ENCODE measurements at regions not wholly inside any gene's neighbourhood (a gene's known extent, or its start where the extent isn't known, plus 50 kb on each side); places are given as distances from the start of the nearest gene placed in this dataset.

DNA sequence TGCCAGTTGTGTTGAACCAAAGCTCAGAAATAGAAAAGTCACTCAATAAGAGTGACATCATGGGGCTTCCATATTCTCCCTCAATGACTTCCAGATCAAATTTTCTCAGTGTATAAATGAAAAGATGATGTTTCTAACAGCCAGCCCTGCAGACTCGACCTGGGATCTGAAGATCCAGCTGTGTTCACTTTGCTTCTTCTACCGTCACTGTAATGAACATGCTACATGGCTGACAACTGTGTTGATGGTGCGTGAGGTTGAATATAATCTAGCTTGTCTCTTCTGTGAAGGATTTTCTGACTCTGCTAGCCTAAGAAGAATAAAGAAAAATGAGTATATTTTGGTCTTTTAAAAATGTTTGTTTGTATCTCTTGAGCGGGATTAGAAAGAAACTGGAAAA is 577.8 kb downstream of the ETNK1 start:
- no peak for DNase-seq
- H3K4me1 ChIP-seq (ENCODE audit: control insufficient read depth in 1 of 2, extremely low read depth in 1 of 2, insufficient read depth in 2 of 2, low read length in 2 of 2) = no peaks in the 10 kb centered on the region
- no peaks in the 10 kb centered on the region for H3K27me3 ChIP-seq (replicated peaks in 1 of 2; ENCODE audit: control insufficient read depth in 2 of 2, extremely low read depth in 1 of 2, insufficient read depth in 2 of 2, low read length in 1 of 2)
- CTCF ChIA-PET = no interaction called here
- no peaks in the 10 kb centered on the region for H3K36me3 Mint-ChIP-seq
- no peak overlapping the region for H3K4me3 Mint-ChIP-seq
- WGBS (ENCODE audit: insufficient coverage) = 69% methylated on average over 2 of the region's 4 CpGs
- H3K4me1 Mint-ChIP-seq = no peaks in the 10 kb centered on the region
- H3K36me3 ChIP-seq (ENCODE audit: control insufficient read depth in 2 of 2, extremely low read depth in 1 of 2, insufficient read depth in 1 of 2, low read length in 1 of 2) = no peaks in the 10 kb centered on the region
- POLR2A ChIA-PET = no interaction called here
- no peak overlapping the region for H3K27ac Mint-ChIP-seq
- no peaks in the 10 kb centered on the region for H3K9me3 ChIP-seq
- peaks cover 9 to 10% of the 10 kb centered on the region in 2 donors for H3K27me3 Mint-ChIP-seq
- H3K9me3 Mint-ChIP-seq = no peaks in the 10 kb centered on the region
- H3K4me3 ChIP-seq (ENCODE audit: control insufficient read depth in 1 of 2, extremely low read depth in 1 of 2, low read length in 1 of 2) = no peak overlapping the region
- no peak overlapping the region for H3K27ac ChIP-seq (ENCODE audit: low read length)
- ATAC-seq (replicated peaks in 1 of 4) = no peak

- ChIA-PET CTCF (interaction anchor here (0.5 to 2.4 kb wide), 5 partner anchors 13 to 1637 kb away, joined by 3 to 9 read pairs (median 3); no protein-coding TSS in a partner anchor), POLR2A (no interaction called here)
- peaks cover 9 to 10% of the 10 kb centered on the region in 2 donors for H3K27me3 Mint-ChIP-seq
- Histone ChIP-seq H3K27ac (ENCODE audit: low read length) (no peak overlapping the region), H3K36me3 (ENCODE audit: control insufficient read depth in 2 of 2, extremely low read depth in 1 of 2, insufficient read depth in 1 of 2, low read length in 1 of 2) (no peaks in the 10 kb centered on the region), H3K27me3 (replicated peaks in 1 of 2; ENCODE audit: control insufficient read depth in 2 of 2, extremely low read depth in 1 of 2, insufficient read depth in 2 of 2, low read length in 1 of 2) (no peaks in the 10 kb centered on the region), H3K4me1 (ENCODE audit: control insufficient read depth in 1 of 2, extremely low read depth in 1 of 2, insufficient read depth in 2 of 2, low read length in 2 of 2) (no peaks in the 10 kb centered on the region), H3K4me3 (ENCODE audit: control insufficient read depth in 1 of 2, extremely low read depth in 1 of 2, low read length in 1 of 2) (no peak overlapping the region), H3K9me3 (no peaks in the 10 kb centered on the region)
- H3K36me3 Mint-ChIP-seq = no peaks in the 10 kb centered on the region
- no peaks in the 10 kb centered on the region for H3K4me1 Mint-ChIP-seq
- peak in 2 of 4 experiments; percentile 62 to 63 for ATAC-seq (replicated peaks in 1 of 4)
- H3K4me3 Mint-ChIP-seq = no peak overlapping the region
- DNase-seq = peak in 2 of 35 experiments; percentile 3 to 58
- WGBS (ENCODE audit: insufficient coverage) = 0% methylated on average over 1 of the region's 3 CpGs
- no peaks in the 10 kb centered on the region for H3K9me3 Mint-ChIP-seq
- H3K27ac Mint-ChIP-seq = no peak overlapping the region
Measured at GRCh38 chr12:23204933-23205778, 580.2 kb downstream of the ETNK1 start.

GRCh38 chr12:23209793-23210192 is 584.8 kb downstream of the ETNK1 start:
- no peaks in the 10 kb centered on the region for H3K36me3 Mint-ChIP-seq
- 100% methylated on average over 2 of the region's 2 CpGs for WGBS (ENCODE audit: insufficient coverage)
- ATAC-seq (replicated peaks in 1 of 4) (no peak), DNase-seq (no peak)
- no peaks in the 10 kb centered on the region for H3K4me1 Mint-ChIP-seq
- H3K27ac Mint-ChIP-seq = no peak overlapping the region
- H3K36me3 ChIP-seq (ENCODE audit: control insufficient read depth in 2 of 2, extremely low read depth in 1 of 2, insufficient read depth in 1 of 2, low read length in 1 of 2) = no peaks in the 10 kb centered on the region
- H3K4me3 Mint-ChIP-seq = no peak overlapping the region
- no peaks in the 10 kb centered on the region for H3K4me1 ChIP-seq (ENCODE audit: control insufficient read depth in 1 of 2, extremely low read depth in 1 of 2, insufficient read depth in 2 of 2, low read length in 2 of 2)
- ChIA-PET CTCF (no interaction called here), POLR2A (no interaction called here)
- no peak overlapping the region for H3K27ac ChIP-seq (ENCODE audit: low read length)
- no peak overlapping the region for H3K4me3 ChIP-seq (ENCODE audit: control insufficient read depth in 1 of 2, extremely low read depth in 1 of 2, low read length in 1 of 2)
- no peaks in the 10 kb centered on the region for H3K27me3 ChIP-seq (replicated peaks in 1 of 2; ENCODE audit: control insufficient read depth in 2 of 2, extremely low read depth in 1 of 2, insufficient read depth in 2 of 2, low read length in 1 of 2)
- H3K9me3 Mint-ChIP-seq = no peaks in the 10 kb centered on the region
- no peaks in the 10 kb centered on the region for H3K27me3 Mint-ChIP-seq
- no peaks in the 10 kb centered on the region for H3K9me3 ChIP-seq

DNA sequence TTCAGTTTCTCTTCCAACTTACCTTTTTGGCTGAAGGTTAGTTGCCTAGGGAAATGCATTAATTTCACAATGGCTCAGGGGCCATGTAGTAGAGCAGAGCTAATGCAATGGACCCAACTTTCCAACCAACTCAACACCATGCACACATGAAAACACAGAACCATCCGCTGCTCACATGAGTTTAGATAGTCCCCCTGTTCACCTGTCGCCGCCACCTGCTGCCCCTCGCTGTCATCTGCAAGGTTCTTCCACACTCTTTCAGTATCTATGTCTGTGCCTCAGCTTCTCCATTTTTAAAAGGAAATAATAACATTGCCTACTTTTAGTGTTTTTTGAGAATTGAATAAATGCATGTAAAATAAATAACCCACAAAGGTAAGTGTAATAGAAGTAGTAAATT is 585.6 kb downstream of the ETNK1 start:
- no peaks in the 10 kb centered on the region for H3K27me3 ChIP-seq (replicated peaks in 1 of 2; ENCODE audit: control insufficient read depth in 2 of 2, extremely low read depth in 1 of 2, insufficient read depth in 2 of 2, low read length in 1 of 2)
- DNase-seq (no peak), ATAC-seq (replicated peaks in 1 of 4) (no peak)
- CTCF ChIA-PET = interaction anchor here in 1 of 2 donors (1.3 kb wide), 1 partner anchor 1624 kb away, joined by 5 read pairs; no protein-coding TSS in a partner anchor
- H3K36me3 Mint-ChIP-seq = no peaks in the 10 kb centered on the region
- no peak overlapping the region for H3K27ac Mint-ChIP-seq
- H3K36me3 ChIP-seq (ENCODE audit: control insufficient read depth in 2 of 2, extremely low read depth in 1 of 2, insufficient read depth in 1 of 2, low read length in 1 of 2) = no peaks in the 10 kb centered on the region
- H3K9me3 Mint-ChIP-seq = peaks cover 7 to 8% (median 8%) of the 10 kb centered on the region in 3 donors
- POLR2A ChIA-PET = no interaction called here
- no peak overlapping the region for H3K4me3 ChIP-seq (ENCODE audit: control insufficient read depth in 1 of 2, extremely low read depth in 1 of 2, low read length in 1 of 2)
- no CpG with 5 or more reads among the region's 4 CpGs for WGBS (ENCODE audit: insufficient coverage)
- H3K27me3 Mint-ChIP-seq = no peaks in the 10 kb centered on the region
- no peak overlapping the region for H3K4me3 Mint-ChIP-seq
- H3K4me1 ChIP-seq (ENCODE audit: control insufficient read depth in 1 of 2, extremely low read depth in 1 of 2, insufficient read depth in 2 of 2, low read length in 2 of 2) = no peaks in the 10 kb centered on the region
- H3K4me1 Mint-ChIP-seq = no peaks in the 10 kb centered on the region
- H3K9me3 ChIP-seq = no peaks in the 10 kb centered on the region
- no peak overlapping the region for H3K27ac ChIP-seq (ENCODE audit: low read length)

GRCh38 chr12:23211384-23212320 is 586.7 kb downstream of the ETNK1 start:
- Histone ChIP-seq H3K27me3 (replicated peaks in 1 of 2; ENCODE audit: control insufficient read depth in 2 of 2, extremely low read depth in 1 of 2, insufficient read depth in 2 of 2, low read length in 1 of 2) (peaks cover 0 to 6% of the 10 kb centered on the region in 2 experiments), H3K36me3 (ENCODE audit: control insufficient read depth in 2 of 2, extremely low read depth in 1 of 2, insufficient read depth in 1 of 2, low read length in 1 of 2) (no peaks in the 10 kb centered on the region), H3K4me3 (ENCODE audit: control insufficient read depth in 1 of 2, extremely low read depth in 1 of 2, low read length in 1 of 2) (no peak overlapping the region), H3K27ac (ENCODE audit: low read length) (no peak overlapping the region), H3K9me3 (no peaks in the 10 kb centered on the region), H3K4me1 (ENCODE audit: control insufficient read depth in 1 of 2, extremely low read depth in 1 of 2, insufficient read depth in 2 of 2, low read length in 2 of 2) (no peaks in the 10 kb centered on the region)
- ATAC-seq (replicated peaks in 1 of 4) = no peak
- no peaks in the 10 kb centered on the region for H3K36me3 Mint-ChIP-seq
- DNase-seq = no peak
- 56% methylated on average over 1 of the region's 7 CpGs for WGBS (ENCODE audit: insufficient coverage)
- ChIA-PET CTCF (interaction anchor here in 1 of 2 donors (1.3 kb wide), 1 partner anchor 1623 kb away, joined by 5 read pairs; no protein-coding TSS in a partner anchor), POLR2A (no interaction called here)
- H3K27me3 Mint-ChIP-seq = no peaks in the 10 kb centered on the region
- peaks cover 8 to 10% (median 9%) of the 10 kb centered on the region in 3 donors for H3K9me3 Mint-ChIP-seq
- H3K27ac Mint-ChIP-seq = no peak overlapping the region
- no peaks in the 10 kb centered on the region for H3K4me1 Mint-ChIP-seq
- no peak overlapping the region for H3K4me3 Mint-ChIP-seq

- H3K9me3 Mint-ChIP-seq = peaks cover 8 to 10% (median 9%) of the 10 kb centered on the region in 3 donors
- POLR2A ChIA-PET = no interaction called here
- no peaks in the 10 kb centered on the region for H3K36me3 ChIP-seq (ENCODE audit: control insufficient read depth in 2 of 2, extremely low read depth in 1 of 2, insufficient read depth in 1 of 2, low read length in 1 of 2)
- H3K27me3 ChIP-seq (replicated peaks in 1 of 2; ENCODE audit: control insufficient read depth in 2 of 2, extremely low read depth in 1 of 2, insufficient read depth in 2 of 2, low read length in 1 of 2) = peaks cover 0 to 6% of the 10 kb centered on the region in 2 experiments
- CTCF ChIA-PET = no interaction called here
- no peaks in the 10 kb centered on the region for H3K9me3 ChIP-seq
- H3K4me3 ChIP-seq (ENCODE audit: control insufficient read depth in 1 of 2, extremely low read depth in 1 of 2, low read length in 1 of 2) = no peak overlapping the region
- no peak overlapping the region for H3K27ac Mint-ChIP-seq
- no peaks in the 10 kb centered on the region for H3K4me1 ChIP-seq (ENCODE audit: control insufficient read depth in 1 of 2, extremely low read depth in 1 of 2, insufficient read depth in 2 of 2, low read length in 2 of 2)
- H3K4me3 Mint-ChIP-seq = no peak overlapping the region
- H3K27me3 Mint-ChIP-seq = peaks cover 0 to 2% of the 10 kb centered on the region in 2 donors
- H3K36me3 Mint-ChIP-seq = no peaks in the 10 kb centered on the region
- no peak overlapping the region for H3K27ac ChIP-seq (ENCODE audit: low read length)
- ATAC-seq (replicated peaks in 1 of 4) (no peak), DNase-seq (no peak)
- H3K4me1 Mint-ChIP-seq = no peaks in the 10 kb centered on the region
Measured at GRCh38 chr12:23217158-23217557, 592.2 kb downstream of the ETNK1 start.

All from T-cell (primary cell).